Neural progenitor cell (in vitro differentiated cells): ENCODE measurements at regions not wholly inside any gene's neighbourhood (a gene's known extent, or its start where the extent isn't known, plus 50 kb on each side); places are given as distances from the start of the nearest gene placed in this dataset.

ENCODE experiments used
- EZH2 ChIP-seq: fragments of 200-600 bp; sonication (generic); IDR thresholded peaks from 2 replicates; pipeline ENCODE4 v1.6.1; 2017; ENCODE audit warnings: antibody characterized with exemption, mild to moderate bottlenecking, moderate library complexity
- EZH2phosphoT487 ChIP-seq: fragments of 200-600 bp; sonication (generic); IDR thresholded peaks from 2 replicates; pipeline ENCODE4 v1.6.1; 2017; ENCODE audit warnings: antibody characterized with exemption
- TF ChIP-seq, protein P1 (sequence below): fragments of 200-600 bp; sonication (generic); IDR thresholded peaks from 2 replicates; pipeline ENCODE4 v1.5.1; 2017; ENCODE audit warnings: antibody characterized with exemption, mild to moderate bottlenecking

DNA sequence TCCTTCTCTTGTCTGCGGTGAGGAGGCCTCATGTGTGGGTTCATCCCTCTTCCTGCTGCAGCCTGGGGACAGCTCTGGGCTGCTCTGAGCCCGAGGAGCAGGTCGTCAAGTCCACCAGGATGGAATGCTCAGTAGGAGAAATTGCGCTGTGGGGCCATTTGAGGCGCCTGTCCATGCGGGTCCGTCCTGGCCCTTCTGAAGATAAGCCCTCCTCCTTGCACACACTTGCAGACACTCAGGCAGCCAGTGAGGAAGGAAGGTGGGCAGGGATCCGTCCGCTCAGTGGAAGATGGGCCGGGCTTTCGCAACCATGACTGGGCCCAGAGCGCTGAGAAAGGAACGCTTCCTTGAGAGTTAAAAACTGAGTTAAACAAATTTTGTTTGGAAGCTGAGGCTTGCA, 356.8 kb downstream of the GLRX3 start:
- TF ChIP-seq, protein P1, sequence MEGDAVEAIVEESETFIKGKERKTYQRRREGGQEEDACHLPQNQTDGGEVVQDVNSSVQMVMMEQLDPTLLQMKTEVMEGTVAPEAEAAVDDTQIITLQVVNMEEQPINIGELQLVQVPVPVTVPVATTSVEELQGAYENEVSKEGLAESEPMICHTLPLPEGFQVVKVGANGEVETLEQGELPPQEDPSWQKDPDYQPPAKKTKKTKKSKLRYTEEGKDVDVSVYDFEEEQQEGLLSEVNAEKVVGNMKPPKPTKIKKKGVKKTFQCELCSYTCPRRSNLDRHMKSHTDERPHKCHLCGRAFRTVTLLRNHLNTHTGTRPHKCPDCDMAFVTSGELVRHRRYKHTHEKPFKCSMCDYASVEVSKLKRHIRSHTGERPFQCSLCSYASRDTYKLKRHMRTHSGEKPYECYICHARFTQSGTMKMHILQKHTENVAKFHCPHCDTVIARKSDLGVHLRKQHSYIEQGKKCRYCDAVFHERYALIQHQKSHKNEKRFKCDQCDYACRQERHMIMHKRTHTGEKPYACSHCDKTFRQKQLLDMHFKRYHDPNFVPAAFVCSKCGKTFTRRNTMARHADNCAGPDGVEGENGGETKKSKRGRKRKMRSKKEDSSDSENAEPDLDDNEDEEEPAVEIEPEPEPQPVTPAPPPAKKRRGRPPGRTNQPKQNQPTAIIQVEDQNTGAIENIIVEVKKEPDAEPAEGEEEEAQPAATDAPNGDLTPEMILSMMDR: no peak
- TF ChIP-seq EZH2 (no peak), EZH2phosphoT487 (no peak)
